ENCODE measurements at regions not wholly inside any gene's neighbourhood (a gene's known extent, or its start where the extent isn't known, plus 50 kb on each side); places are given as distances from the start of the nearest gene placed in this dataset.
"Not testable (repeated sequence)": the region's sequence is repeated elsewhere in the genome, so short reads cannot be mapped to it uniquely, and the experiment has no call there.

- H3K4me3 ChIP-seq (ENCODE audit: low read length) = no peak overlapping the region
- TF ChIP-seq ZNF274 (IDR thresholded peaks at IDR 0.05; ENCODE audit: low read depth, low read length) = no peak
These were observed 297.0 kb downstream of the SH3GL2 start for GRCh38 chr9:17875886-17876285.

GRCh38 chr9:17876687-17877086, 297.8 kb downstream of the SH3GL2 start:
- H3K4me3 ChIP-seq (ENCODE audit: low read length) = no peak overlapping the region
- TF ChIP-seq ZNF274 (IDR thresholded peaks at IDR 0.05; ENCODE audit: low read depth, low read length) = no peak

DNA sequence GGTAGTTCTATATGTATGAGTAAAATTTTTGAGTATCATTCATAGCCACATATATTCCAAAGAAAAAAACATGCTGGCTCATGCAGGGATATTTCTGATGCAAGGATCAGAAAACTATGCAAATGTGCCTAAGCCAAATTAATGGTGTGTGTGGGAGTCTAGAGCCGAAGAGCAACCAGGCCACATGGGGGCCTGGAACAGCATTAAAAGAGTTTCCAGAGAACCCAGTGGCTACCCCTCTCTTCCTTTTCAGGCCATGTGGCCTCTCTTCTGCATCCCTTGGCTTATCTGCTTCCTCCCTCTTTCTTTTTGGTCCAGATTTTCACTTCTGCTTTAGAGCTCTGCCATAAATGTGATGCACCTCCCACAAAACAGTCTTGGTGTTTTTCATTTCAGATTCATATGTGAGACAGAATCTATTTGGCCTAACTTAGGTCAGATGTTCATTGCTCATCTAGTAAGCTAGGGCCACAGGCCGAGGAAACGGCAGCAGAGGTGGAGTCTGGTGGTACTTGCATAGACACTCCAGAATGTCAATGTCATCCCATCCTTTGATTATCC, 300.0 kb downstream of the SH3GL2 start:
- no peak for TF ChIP-seq ZNF274 (IDR thresholded peaks at IDR 0.05; ENCODE audit: low read depth, low read length)
- no peak overlapping the region for H3K4me3 ChIP-seq (ENCODE audit: low read length)

DNA sequence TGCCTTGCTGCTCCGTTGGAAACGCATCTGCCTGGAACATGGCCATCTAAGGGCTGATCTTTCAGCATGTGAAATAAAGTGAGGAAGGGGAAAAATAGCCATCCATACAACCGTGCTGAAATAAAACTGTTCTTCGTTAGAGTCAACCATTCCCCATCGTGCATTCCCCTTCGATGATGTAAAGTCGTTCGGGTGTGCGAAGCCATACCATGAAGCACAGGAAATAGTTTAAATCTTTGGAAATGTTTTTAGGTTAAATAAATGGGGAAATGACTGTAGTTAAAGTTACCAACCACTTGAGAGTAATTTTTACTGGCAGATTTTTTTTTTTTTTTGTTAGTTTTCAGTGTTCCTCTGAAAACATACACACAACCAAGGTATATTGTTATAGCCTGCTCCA, 302.5 kb downstream of the SH3GL2 start:
- H3K4me3 ChIP-seq (ENCODE audit: low read length) = no peak overlapping the region
- no peak for TF ChIP-seq ZNF274 (IDR thresholded peaks at IDR 0.05; ENCODE audit: low read depth, low read length)

DNA sequence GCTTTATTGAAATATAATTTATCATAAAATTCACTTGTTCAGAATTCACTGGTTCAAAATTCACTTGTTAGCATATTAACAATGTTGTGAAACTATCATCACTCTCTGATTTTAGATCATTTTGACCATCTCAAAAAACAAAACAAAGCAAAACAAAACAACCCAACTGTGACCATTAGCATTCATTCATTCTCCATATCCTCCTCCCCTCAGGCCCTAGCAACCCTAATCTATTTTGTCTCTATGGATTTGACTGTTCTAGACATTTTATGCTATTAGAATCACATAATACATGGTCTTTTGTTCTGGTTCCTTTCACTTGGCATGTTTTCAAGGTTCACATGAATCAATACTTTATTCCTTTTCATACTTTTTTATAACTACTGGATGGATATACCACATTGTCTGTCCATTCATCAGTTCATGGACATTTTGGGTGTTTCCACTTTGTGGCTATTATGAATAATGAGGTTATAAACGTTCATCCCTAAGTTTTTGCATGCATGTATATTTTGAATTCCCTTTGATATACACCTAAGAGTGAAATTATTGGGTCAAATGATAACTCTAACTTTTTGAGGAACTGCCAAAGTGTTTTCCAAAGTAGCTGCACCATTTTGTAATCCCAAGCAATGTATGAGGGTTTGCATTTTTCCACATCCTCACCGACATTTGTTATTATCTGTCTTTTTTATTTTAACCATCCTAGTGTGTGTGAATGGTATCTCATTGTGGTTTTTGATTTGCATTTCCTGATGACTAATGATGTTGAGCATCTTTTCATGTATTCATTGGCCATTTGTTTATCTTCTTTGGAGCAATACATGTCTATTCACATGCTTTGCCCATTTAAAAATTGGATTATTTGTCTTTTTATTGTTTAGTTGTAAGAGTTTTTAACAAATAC, 304.1 kb downstream of the SH3GL2 start:
- no peak for TF ChIP-seq ZNF274 (IDR thresholded peaks at IDR 0.05; ENCODE audit: low read depth, low read length)
- no peak overlapping the region for H3K4me3 ChIP-seq (ENCODE audit: low read length)

DNA sequence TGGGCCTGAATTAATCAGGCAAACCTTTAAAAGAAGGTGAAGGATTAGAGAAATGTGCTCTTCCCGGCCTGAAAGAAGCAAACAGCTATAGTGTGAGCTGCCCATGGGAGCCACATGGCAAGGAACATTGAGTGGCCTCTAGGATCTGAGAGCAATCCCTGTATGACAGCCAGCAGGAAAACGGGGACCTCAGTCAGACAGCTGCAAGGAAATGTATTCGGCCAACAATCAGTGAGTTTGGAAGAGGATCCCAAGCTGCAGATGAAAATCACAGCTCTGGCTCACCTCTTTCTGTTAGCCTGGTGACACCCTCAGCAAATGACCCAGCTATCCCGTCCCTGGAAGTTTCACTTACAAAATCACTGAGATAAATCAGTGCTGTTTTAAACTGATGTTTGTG, 309.2 kb downstream of the SH3GL2 start:
- H3K4me3 ChIP-seq (ENCODE audit: low read length) = no peak overlapping the region
- TF ChIP-seq ZNF274 (IDR thresholded peaks at IDR 0.05; ENCODE audit: low read depth, low read length) = no peak

- H3K4me3 ChIP-seq (ENCODE audit: low read length) = not testable (repeated sequence)
These were observed 310.1 kb downstream of the SH3GL2 start for GRCh38 chr9:17888964-17889363.

DNA sequence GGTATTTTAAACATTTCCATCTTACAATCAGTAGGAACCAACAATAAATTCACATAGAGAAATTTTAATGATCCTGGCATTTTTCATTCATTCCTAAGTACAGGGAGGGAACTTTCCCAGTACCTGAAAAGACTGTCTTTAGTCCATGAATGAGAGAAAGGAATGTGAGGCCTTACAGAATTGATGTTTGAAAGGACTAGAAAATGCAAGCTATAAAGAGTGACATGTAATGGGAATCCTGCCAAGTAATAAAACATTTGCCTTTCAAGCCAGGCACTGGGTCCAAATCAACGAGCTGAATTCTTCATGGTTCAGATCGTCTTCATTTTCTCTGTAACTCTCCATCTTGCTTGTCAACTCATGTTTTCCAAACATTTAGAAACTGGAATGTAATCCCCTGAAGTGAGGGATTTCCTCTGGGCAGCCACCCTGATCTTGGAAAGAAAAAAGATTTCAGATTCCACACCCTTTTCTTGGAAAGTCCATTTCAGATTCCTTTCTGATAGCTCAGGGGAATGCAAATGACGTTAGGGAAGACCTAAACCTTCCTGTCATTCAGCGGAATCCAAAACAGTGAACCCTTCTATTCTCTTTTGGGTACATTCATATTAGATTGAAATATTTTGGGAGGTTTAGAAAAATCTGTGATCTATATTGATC, 315.8 kb downstream of the SH3GL2 start:
- H3K4me3 ChIP-seq (ENCODE audit: low read length) = no peak overlapping the region
- no peak for TF ChIP-seq ZNF274 (IDR thresholded peaks at IDR 0.05; ENCODE audit: low read depth, low read length)

- H3K4me3 ChIP-seq (ENCODE audit: low read length) = no peak overlapping the region
These were observed 321.7 kb downstream of the SH3GL2 start for GRCh38 chr9:17900606-17901005.

GRCh38 chr9:17905366-17905765, 326.5 kb downstream of the SH3GL2 start:
- H3K4me3 ChIP-seq (ENCODE audit: low read length) = no peak overlapping the region

More at GRCh38 chr9:17900606-17901005, 321.7 kb downstream of the SH3GL2 start:
- no peak for TF ChIP-seq ZNF274 (IDR thresholded peaks at IDR 0.05; ENCODE audit: low read depth, low read length)

GRCh38 chr9:17905781-17906175, 326.9 kb downstream of the SH3GL2 start:
- TF ChIP-seq ZNF274 (IDR thresholded peaks at IDR 0.05; ENCODE audit: low read depth, low read length) = no peak
- no peak overlapping the region for H3K4me3 ChIP-seq (ENCODE audit: low read length)

More at GRCh38 chr9:17905366-17905765, 326.5 kb downstream of the SH3GL2 start:
- TF ChIP-seq ZNF274 (IDR thresholded peaks at IDR 0.05; ENCODE audit: low read depth, low read length) = no peak

DNA sequence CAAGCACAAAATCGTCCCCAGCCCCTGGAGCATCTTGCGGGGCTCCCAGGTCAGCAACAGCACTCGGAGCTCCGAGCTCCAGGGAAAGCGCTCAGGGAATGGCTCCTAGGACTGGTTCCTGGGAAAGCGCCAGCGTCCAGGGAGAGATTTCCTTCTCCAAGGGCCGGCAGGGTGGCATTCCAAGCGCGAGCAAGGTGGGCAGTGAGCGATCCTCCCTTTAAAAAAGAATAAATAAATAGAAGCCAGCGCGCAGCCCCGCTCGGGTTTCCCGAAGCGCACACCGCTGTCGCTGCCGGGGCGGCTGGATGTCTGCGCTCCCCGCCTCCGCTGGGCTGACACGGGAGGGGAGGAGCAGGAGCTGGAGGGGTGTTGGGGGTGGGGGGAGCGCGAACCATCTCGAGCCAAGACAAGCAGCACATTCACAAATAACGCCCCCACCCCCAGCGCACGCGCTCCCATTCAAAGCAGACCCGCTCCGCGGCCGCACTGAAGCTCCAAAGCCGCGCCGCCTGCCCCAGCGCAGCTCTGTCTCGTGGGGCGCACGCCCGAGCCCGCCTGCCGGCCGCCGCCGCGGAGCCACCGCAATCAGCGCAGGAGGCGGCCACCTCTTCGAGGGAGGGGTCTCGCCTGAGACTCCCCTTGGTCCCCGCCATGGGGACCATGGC, 327.4 kb downstream of the SH3GL2 start:
- no peak for TF ChIP-seq ZNF274 (IDR thresholded peaks at IDR 0.05; ENCODE audit: low read depth, low read length)
- no peak overlapping the region for H3K4me3 ChIP-seq (ENCODE audit: low read length)

GRCh38 chr9:17906841-17907778, 328.2 kb downstream of the SH3GL2 start:
- TF ChIP-seq ZNF274 (IDR thresholded peaks at IDR 0.05; ENCODE audit: low read depth, low read length) = no peak
- no peak overlapping the region; the same call in 1 of the 2 replicates for H3K4me3 ChIP-seq (ENCODE audit: low read length)
